SHP77 (cell line): ENCODE measurements at regions not wholly inside any gene's neighbourhood (a gene's known extent, or its start where the extent isn't known, plus 50 kb on each side); places are given as distances from the start of the nearest gene placed in this dataset.

Source experiments
- DNase-seq, 2 experiments: peaks; one replicate each; lab custom pipeline; 2025; lab: John Stamatoyannopoulos, UW

- no peak for DNase-seq
Observed at GRCh38 chr14:62097072-62097471, 334.9 kb downstream of the SNAPC1 start.

GRCh38 chr14:62097824-62098223, 335.6 kb downstream of the SNAPC1 start:
- no peak for DNase-seq

- no peak for DNase-seq
Observed at GRCh38 chr14:62098357-62098756, 336.1 kb downstream of the SNAPC1 start.

- DNase-seq: no peak
Observed at GRCh38 chr14:62099091-62099490, 336.9 kb downstream of the SNAPC1 start.

GRCh38 chr14:62101189-62101588, 339.0 kb downstream of the SNAPC1 start:
- DNase-seq: no peak

- DNase-seq: no peak
Observed at GRCh38 chr14:62101673-62102348, 339.6 kb downstream of the SNAPC1 start.

- no peak for DNase-seq
Observed at GRCh38 chr14:62102349-62102725, 340.1 kb downstream of the SNAPC1 start.

GRCh38 chr14:62103464-62103863, 341.2 kb downstream of the SNAPC1 start:
- no peak for DNase-seq

- DNase-seq: no peak
Observed at GRCh38 chr14:62110941-62111340, 348.7 kb downstream of the SNAPC1 start.

- no peak for DNase-seq
Observed at GRCh38 chr14:62117010-62117750, 355.0 kb downstream of the SNAPC1 start.

- no peak for DNase-seq
Observed at GRCh38 chr14:62117751-62118105, 355.5 kb downstream of the SNAPC1 start.

- DNase-seq: no peak
Observed at GRCh38 chr14:62118461-62118860, 356.2 kb downstream of the SNAPC1 start.

GRCh38 chr14:62118871-62119270, 356.7 kb downstream of the SNAPC1 start:
- no peak for DNase-seq

GRCh38 chr14:62123961-62124360, 361.7 kb downstream of the SNAPC1 start:
- DNase-seq: no peak

GRCh38 chr14:62125793-62126192, 363.6 kb downstream of the SNAPC1 start:
- no peak for DNase-seq

GRCh38 chr14:62126879-62127478, 364.8 kb downstream of the SNAPC1 start:
- DNase-seq: peak; percentile 18 to 27

- no peak for DNase-seq
Observed at GRCh38 chr14:62130441-62130840, 368.2 kb downstream of the SNAPC1 start.

- no peak for DNase-seq
Observed at GRCh38 chr14:62133776-62134550, 371.7 kb downstream of the SNAPC1 start.

GRCh38 chr14:62138593-62138992, 376.4 kb downstream of the SNAPC1 start:
- no peak for DNase-seq

GRCh38 chr14:62141139-62141538, 378.9 kb downstream of the SNAPC1 start:
- DNase-seq: no peak

- no peak for DNase-seq
Observed at GRCh38 chr14:62143245-62143644, 381.0 kb downstream of the SNAPC1 start.

- DNase-seq: no peak
Observed at GRCh38 chr14:62144863-62145262, 382.6 kb downstream of the SNAPC1 start.

GRCh38 chr14:62146030-62146429, 383.8 kb downstream of the SNAPC1 start:
- DNase-seq: no peak
